GM19025 (cell line): ENCODE measurements at regions not wholly inside any gene's neighbourhood (a gene's known extent, or its start where the extent isn't known, plus 50 kb on each side); places are given as distances from the start of the nearest gene placed in this dataset.
A peak's percentile ranks its signal among the peaks of the same experiment; 100 is the strongest.

Source experiments
- ATAC-seq: cut with Tn5 transposase; IDR thresholded peaks from one replicate; pipeline ENCODE4 v1.9.1; 2021; ENCODE audit warnings: mild to moderate bottlenecking, low read depth, moderate library complexity; ENCODE audit not compliant: unreplicated experiment

- no peak for ATAC-seq
Observed at GRCh38 chr13:108435393-108436149, 166.1 kb downstream of the TNFSF13B start.

- ATAC-seq, result no peak
Observed at GRCh38 chr13:108437496-108437895, 168.0 kb downstream of the TNFSF13B start.

GRCh38 chr13:108439556-108439955, 170.0 kb downstream of the TNFSF13B start:
- no peak for ATAC-seq

GRCh38 chr13:108444448-108444847, 174.9 kb downstream of the TNFSF13B start:
- no peak for ATAC-seq

- no peak for ATAC-seq
Observed at GRCh38 chr13:108448891-108449290, 179.4 kb downstream of the TNFSF13B start.

- ATAC-seq, result no peak
Observed at GRCh38 chr13:108451121-108451520, 178.3 kb upstream of the MYO16 start.

GRCh38 chr13:108455320-108455719, 174.1 kb upstream of the MYO16 start:
- no peak for ATAC-seq

- ATAC-seq, result no peak
Observed at GRCh38 chr13:108460043-108460442, 169.4 kb upstream of the MYO16 start.

GRCh38 chr13:108460746-108461145, 168.7 kb upstream of the MYO16 start:
- ATAC-seq, result no peak

GRCh38 chr13:108463340-108463739, 166.1 kb upstream of the MYO16 start:
- ATAC-seq, result peak; percentile 84

GRCh38 chr13:108470921-108471320, 158.5 kb upstream of the MYO16 start:
- ATAC-seq, result no peak

- ATAC-seq, result no peak
Observed at GRCh38 chr13:108475181-108475580, 154.2 kb upstream of the MYO16 start.

- ATAC-seq, result no peak
Observed at GRCh38 chr13:108477376-108477775, 152.0 kb upstream of the MYO16 start.

GRCh38 chr13:108478179-108478578, 151.2 kb upstream of the MYO16 start:
- ATAC-seq, result no peak

- ATAC-seq, result no peak
Observed at GRCh38 chr13:108483981-108484380, 145.4 kb upstream of the MYO16 start.

- ATAC-seq, result no peak
Observed at GRCh38 chr13:108486096-108486495, 143.3 kb upstream of the MYO16 start.

- ATAC-seq, result no peak
Observed at GRCh38 chr13:108494991-108495645, 134.3 kb upstream of the MYO16 start.

GRCh38 chr13:108495646-108496361, 133.6 kb upstream of the MYO16 start:
- no peak for ATAC-seq

GRCh38 chr13:108496362-108497210, 132.8 kb upstream of the MYO16 start:
- ATAC-seq, result no peak

GRCh38 chr13:108500711-108501110, 128.7 kb upstream of the MYO16 start:
- no peak for ATAC-seq

GRCh38 chr13:108508263-108508662, 121.1 kb upstream of the MYO16 start:
- ATAC-seq, result no peak
